ENCODE measurements at regions not wholly inside any gene's neighbourhood (a gene's known extent, or its start where the extent isn't known, plus 50 kb on each side); places are given as distances from the start of the nearest gene placed in this dataset.

GRCh38 chr9:129465834-129466535 is 154.9 kb downstream of the C9orf50 start:
- Histone ChIP-seq H2AFZ (no peak overlapping the region), H3K79me2 (ENCODE audit: insufficient read depth) (no peaks in the 10 kb centered on the region), H3K9me2 (ENCODE audit: insufficient read depth) (no peaks in the 10 kb centered on the region), H3K4me3 (no peak overlapping the region), H3K36me3 (ENCODE audit: low read depth) (no peaks in the 10 kb centered on the region), H3K9ac (no peak overlapping the region), H3K4me1 (ENCODE audit: insufficient read depth) (peaks cover 33% of the 10 kb centered on the region), H3K27ac (no peak overlapping the region), H4K20me1 (ENCODE audit: insufficient read depth) (no peaks in the 10 kb centered on the region), H3K27me3 (replicated peaks; ENCODE audit: insufficient read depth) (no peaks in the 10 kb centered on the region), H3K4me2 (ENCODE audit: unreplicated experiment) (no peak overlapping the region), H3K9me3 (ENCODE audit: low read depth) (no peaks in the 10 kb centered on the region), H3F3A (ENCODE audit: insufficient read depth) (no peaks in the 10 kb centered on the region; the same call in 1 of the 2 replicates)
- in situ Hi-C loops (cut with MboI): no loop called here
- TF ChIP-seq EZH2phosphoT487 (IDR thresholded peaks at IDR 0.05; ENCODE audit: insufficient read depth, low read depth): no peak
- TF ChIP-seq EZH2 (IDR thresholded peaks at IDR 0.05; ENCODE audit: insufficient read depth, poor library complexity, severe bottlenecking): no peak
- peak; percentile 52 for DNase-seq
- WGBS, 2 experiments (ENCODE audit: low coverage in 1 of 2, low lambda C conversion rate in 2 of 2, missing lambda C conversion rate in 2 of 2): 67 to 68% methylated on average over 13 to 14 of the region's 14 CpGs

DNA sequence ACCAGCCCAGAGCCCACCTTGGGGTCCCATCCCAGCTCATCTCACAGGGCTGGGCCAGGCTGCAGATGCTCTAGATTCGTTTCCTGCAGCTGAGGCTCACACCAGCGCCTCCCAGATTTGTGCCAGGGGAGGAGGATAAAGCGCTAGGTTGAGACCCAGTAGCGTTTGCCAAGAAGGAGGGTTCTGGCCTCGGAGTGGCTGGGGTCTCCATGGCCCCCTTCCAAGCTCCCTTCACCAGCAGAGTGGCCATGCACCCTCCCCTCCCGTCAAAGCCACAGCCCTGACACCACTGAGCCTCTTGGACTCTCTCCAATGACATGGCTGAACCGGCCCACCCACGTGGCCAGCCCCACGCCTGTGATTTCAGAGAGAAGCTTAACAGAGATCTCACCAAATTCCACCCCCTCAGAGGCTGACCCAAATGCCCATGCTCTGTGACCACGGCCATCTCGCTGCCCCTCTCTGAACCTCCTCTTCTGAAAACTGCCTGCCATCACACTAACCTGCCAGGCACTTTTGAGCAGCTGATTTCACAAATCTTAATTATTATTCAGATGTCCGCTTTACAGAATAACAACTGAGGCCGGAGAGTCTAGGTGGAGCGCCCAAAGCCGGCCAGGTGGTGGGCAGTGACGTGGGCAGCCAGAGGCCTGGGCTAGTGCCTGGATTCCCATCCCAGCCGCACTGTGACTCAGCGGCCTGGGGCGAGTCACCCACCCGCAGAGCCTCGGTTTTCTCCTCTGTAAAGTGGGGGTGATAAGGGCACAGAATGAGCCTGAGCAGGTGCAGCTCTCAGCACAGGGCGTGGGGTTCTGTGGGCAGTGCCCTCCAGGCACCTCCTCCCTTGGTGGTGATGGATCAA is 155.7 kb downstream of the C9orf50 start:
- H3F3A ChIP-seq (ENCODE audit: insufficient read depth): no peaks in the 10 kb centered on the region; the same call in 1 of the 2 replicates
- no peaks in the 10 kb centered on the region for H4K20me1 ChIP-seq (ENCODE audit: insufficient read depth)
- no peaks in the 10 kb centered on the region for H3K79me2 ChIP-seq (ENCODE audit: insufficient read depth)
- H3K27me3 ChIP-seq (replicated peaks; ENCODE audit: insufficient read depth): no peaks in the 10 kb centered on the region
- no peaks in the 10 kb centered on the region for H3K9me2 ChIP-seq (ENCODE audit: insufficient read depth)
- H2AFZ ChIP-seq: peak overlapping the region; percentile 23; the same call in 1 of the 2 replicates
- in situ Hi-C loops (cut with MboI): no loop called here
- H3K9me3 ChIP-seq (ENCODE audit: low read depth): no peaks in the 10 kb centered on the region
- peak; percentile 67 for DNase-seq
- no peak overlapping the region; the same call in 1 of the 2 replicates for H3K27ac ChIP-seq
- no peak overlapping the region for H3K4me3 ChIP-seq
- TF ChIP-seq EZH2phosphoT487 (IDR thresholded peaks at IDR 0.05; ENCODE audit: insufficient read depth, low read depth) (no peak), EZH2 (IDR thresholded peaks at IDR 0.05; ENCODE audit: insufficient read depth, poor library complexity, severe bottlenecking) (no peak)
- 29 to 38% methylated on average over 22 of the region's 22 CpGs for WGBS, 2 experiments (ENCODE audit: low coverage in 1 of 2, low lambda C conversion rate in 2 of 2, missing lambda C conversion rate in 2 of 2)
- H3K4me2 ChIP-seq (ENCODE audit: unreplicated experiment): peak overlapping the region; percentile 18
- peaks cover 31% of the 10 kb centered on the region for H3K4me1 ChIP-seq (ENCODE audit: insufficient read depth)
- H3K9ac ChIP-seq: peak overlapping the region; percentile 33; the same call in 1 of the 2 replicates
- no peaks in the 10 kb centered on the region for H3K36me3 ChIP-seq (ENCODE audit: low read depth)

GRCh38 chr9:129463994-129464393 is 156.9 kb downstream of the C9orf50 start:
- no peaks in the 10 kb centered on the region for H3K9me3 ChIP-seq (ENCODE audit: low read depth)
- no peak overlapping the region for H2AFZ ChIP-seq
- 70 to 84% methylated on average over 5 of the region's 5 CpGs for WGBS, 2 experiments (ENCODE audit: low coverage in 1 of 2, low lambda C conversion rate in 2 of 2, missing lambda C conversion rate in 2 of 2)

GRCh38 chr9:129463477-129463876 is 157.4 kb downstream of the C9orf50 start:
- in situ Hi-C loops (cut with MboI): no loop called here
- no peak for DNase-seq
- Histone ChIP-seq H3F3A (ENCODE audit: insufficient read depth) (no peaks in the 10 kb centered on the region), H3K27me3 (replicated peaks; ENCODE audit: insufficient read depth) (no peaks in the 10 kb centered on the region), H3K4me2 (ENCODE audit: unreplicated experiment) (no peak overlapping the region), H3K4me3 (no peak overlapping the region), H2AFZ (no peak overlapping the region), H3K27ac (no peak overlapping the region), H3K4me1 (ENCODE audit: insufficient read depth) (peaks cover 42% of the 10 kb centered on the region), H3K9me3 (ENCODE audit: low read depth) (no peaks in the 10 kb centered on the region), H3K36me3 (ENCODE audit: low read depth) (no peaks in the 10 kb centered on the region), H3K9me2 (ENCODE audit: insufficient read depth) (no peaks in the 10 kb centered on the region), H3K79me2 (ENCODE audit: insufficient read depth) (no peaks in the 10 kb centered on the region), H3K9ac (no peak overlapping the region), H4K20me1 (ENCODE audit: insufficient read depth) (no peaks in the 10 kb centered on the region)
- no peak for TF ChIP-seq EZH2 (IDR thresholded peaks at IDR 0.05; ENCODE audit: insufficient read depth, poor library complexity, severe bottlenecking)
- TF ChIP-seq EZH2phosphoT487 (IDR thresholded peaks at IDR 0.05; ENCODE audit: insufficient read depth, low read depth): no peak
- WGBS, 2 experiments (ENCODE audit: low coverage in 1 of 2, low lambda C conversion rate in 2 of 2, missing lambda C conversion rate in 2 of 2): 82 to 88% methylated on average over 10 of the region's 10 CpGs

More at GRCh38 chr9:129463994-129464393, 156.9 kb downstream of the C9orf50 start:
- H3F3A ChIP-seq (ENCODE audit: insufficient read depth): no peaks in the 10 kb centered on the region
- no peak overlapping the region for H3K4me2 ChIP-seq (ENCODE audit: unreplicated experiment)
- no peaks in the 10 kb centered on the region for H3K27me3 ChIP-seq (replicated peaks; ENCODE audit: insufficient read depth)
- in situ Hi-C loops (cut with MboI): no loop called here
- no peaks in the 10 kb centered on the region for H3K9me2 ChIP-seq (ENCODE audit: insufficient read depth)
- H3K9ac ChIP-seq: no peak overlapping the region
- H3K4me3 ChIP-seq: no peak overlapping the region
- H3K36me3 ChIP-seq (ENCODE audit: low read depth): no peaks in the 10 kb centered on the region
- H3K27ac ChIP-seq: no peak overlapping the region
- no peaks in the 10 kb centered on the region for H3K79me2 ChIP-seq (ENCODE audit: insufficient read depth)
- H3K4me1 ChIP-seq (ENCODE audit: insufficient read depth): peaks cover 36% of the 10 kb centered on the region
- no peaks in the 10 kb centered on the region for H4K20me1 ChIP-seq (ENCODE audit: insufficient read depth)
- DNase-seq: no peak
- TF ChIP-seq EZH2 (IDR thresholded peaks at IDR 0.05; ENCODE audit: insufficient read depth, poor library complexity, severe bottlenecking) (no peak), EZH2phosphoT487 (IDR thresholded peaks at IDR 0.05; ENCODE audit: insufficient read depth, low read depth) (no peak)

Measured in GM23248 (cell line).